ENCODE measurements at regions not wholly inside any gene's neighbourhood (a gene's known extent, or its start where the extent isn't known, plus 50 kb on each side); places are given as distances from the start of the nearest gene placed in this dataset.

GRCh38 chr7:96400518-96400917, 78.6 kb upstream of the SLC25A13 start:
- H3K4me2 ChIP-seq (ENCODE audit: insufficient read depth, low read length): no peak overlapping the region
- TF ChIP-seq POLR2AphosphoS5 (IDR thresholded peaks at IDR 0.05; ENCODE audit: insufficient read depth, low read depth, low read length): no peak
- TF ChIP-seq FOS (IDR thresholded peaks at IDR 0.05; ENCODE audit: borderline replicate concordance, insufficient read depth, low read length): no peak
- no peak for TF ChIP-seq JUN (IDR thresholded peaks at IDR 0.05; ENCODE audit: borderline replicate concordance, insufficient read depth, insufficient read length, low read depth)
- no peak for TF ChIP-seq MAX (IDR thresholded peaks at IDR 0.05; ENCODE audit: insufficient read depth, insufficient read length)
- TF ChIP-seq MYC (IDR thresholded peaks at IDR 0.05; ENCODE audit: low read depth, low read length): no peak
- no peak for TF ChIP-seq GATA2 (IDR thresholded peaks at IDR 0.05; ENCODE audit: insufficient read depth, insufficient read length, low read depth, low read length)
- no peak for TF ChIP-seq POLR2A (IDR thresholded peaks at IDR 0.05; ENCODE audit: low read depth, low read length)
- TF ChIP-seq CTCF (IDR thresholded peaks at IDR 0.05; ENCODE audit: extremely low read depth in 1 of 2, insufficient read depth in 1 of 2, low read depth in 1 of 2, low read length in 2 of 2): no peak
- TF ChIP-seq EZH2 (IDR thresholded peaks at IDR 0.05; ENCODE audit: borderline replicate concordance, low read depth, low read length, severe bottlenecking): no peak
- no peak overlapping the region for H3K9ac ChIP-seq (replicated peaks; ENCODE audit: extremely low read depth, insufficient read depth, low read length)
- H2AFZ ChIP-seq (ENCODE audit: low read depth, low read length): no peak overlapping the region
- ChIA-PET CTCF (no interaction called here), POLR2A (no interaction called here)
- H3K9me1 ChIP-seq (replicated peaks; ENCODE audit: control insufficient read depth, extremely low read depth, insufficient read depth, low read length): no peaks in the 10 kb centered on the region
- intact Hi-C loops (cut with micrococcal nuclease): no loop called here
- dilution Hi-C loops (cut with MboI; ENCODE audit: extremely low pct_ligation_motif_present, low sequenced_read_pairs): no loop called here
- H3K79me2 ChIP-seq (ENCODE audit: control insufficient read depth, insufficient read depth, low read length): no peaks in the 10 kb centered on the region
- DNase-seq (ENCODE audit: low read depth, low spot score): no peak
- H3K36me3 ChIP-seq (ENCODE audit: control insufficient read depth in 2 of 2, extremely low read depth in 1 of 2, insufficient read depth in 2 of 2, low read length in 2 of 2): no peaks in the 10 kb centered on the region
- no peaks in the 10 kb centered on the region for H4K20me1 ChIP-seq (replicated peaks; ENCODE audit: control insufficient read depth, extremely low read depth, insufficient read depth, low read length)
- H3K27ac ChIP-seq (ENCODE audit: insufficient read depth, low read depth, low read length): no peak overlapping the region
- no peaks in the 10 kb centered on the region for H3K4me1 ChIP-seq (ENCODE audit: control insufficient read depth, extremely low read depth, insufficient read depth, low read length)
- H3K27me3 ChIP-seq (ENCODE audit: control insufficient read depth in 2 of 2, insufficient read depth in 2 of 2, low read length in 2 of 2): no peaks in the 10 kb centered on the region
- H3K9me3 ChIP-seq (replicated peaks; ENCODE audit: control insufficient read depth, insufficient read depth, low read length): no peaks in the 10 kb centered on the region
- no peak overlapping the region for H3K4me3 ChIP-seq (replicated peaks in 1 of 3; ENCODE audit: insufficient read depth in 1 of 3, low read depth in 1 of 3, low read length in 3 of 3)
- no peak for FAIRE-seq
- no TSS peak for BruUV-seq (replicated peaks)
